Hindlimb muscle (tissue), 1 donor: ENCODE measurements at regions not wholly inside any gene's neighbourhood (a gene's known extent, or its start where the extent isn't known, plus 50 kb on each side); places are given as distances from the start of the nearest gene placed in this dataset.

Experiments used
- DNase-seq: peaks from one replicate; pipeline ENCODE4 v3.0.0-alpha.2; 2013

- DNase-seq, result no peak
Observed at GRCh38 chr7:46484906-46485305, 563.8 kb upstream of the IGFBP3 start.

- no peak for DNase-seq
Observed at GRCh38 chr7:46480619-46481018, 559.5 kb upstream of the IGFBP3 start.

GRCh38 chr7:46479680-46480079, 558.6 kb upstream of the IGFBP3 start:
- no peak for DNase-seq

- no peak for DNase-seq
Observed at GRCh38 chr7:46478046-46478445, 557.0 kb upstream of the IGFBP3 start.

GRCh38 chr7:46468753-46469356, 547.8 kb upstream of the IGFBP3 start:
- DNase-seq, result no peak

GRCh38 chr7:46463170-46463569, 542.1 kb upstream of the IGFBP3 start:
- no peak for DNase-seq

- DNase-seq, result no peak
Observed at GRCh38 chr7:46461334-46461777, 540.3 kb upstream of the IGFBP3 start.

- DNase-seq, result no peak
Observed at GRCh38 chr7:46459942-46460341, 538.9 kb upstream of the IGFBP3 start.

- DNase-seq, result peak; percentile 61
Observed at GRCh38 chr7:46454816-46455215, 533.7 kb upstream of the IGFBP3 start.

GRCh38 chr7:46452561-46453135, 531.6 kb upstream of the IGFBP3 start:
- no peak for DNase-seq

GRCh38 chr7:46451846-46452245, 530.8 kb upstream of the IGFBP3 start:
- no peak for DNase-seq

GRCh38 chr7:46450886-46451285, 529.8 kb upstream of the IGFBP3 start:
- DNase-seq, result no peak

- DNase-seq, result no peak
Observed at GRCh38 chr7:46450425-46450824, 529.4 kb upstream of the IGFBP3 start.

GRCh38 chr7:46449743-46450142, 528.7 kb upstream of the IGFBP3 start:
- no peak for DNase-seq

- DNase-seq, result no peak
Observed at GRCh38 chr7:46448478-46448877, 527.4 kb upstream of the IGFBP3 start.

GRCh38 chr7:46446151-46446550, 525.1 kb upstream of the IGFBP3 start:
- no peak for DNase-seq

- no peak for DNase-seq
Observed at GRCh38 chr7:46444256-46444655, 523.2 kb upstream of the IGFBP3 start.

GRCh38 chr7:46440186-46440585, 519.1 kb upstream of the IGFBP3 start:
- DNase-seq, result no peak

- DNase-seq, result no peak
Observed at GRCh38 chr7:46432708-46433107, 511.6 kb upstream of the IGFBP3 start.

GRCh38 chr7:46428295-46428694, 507.2 kb upstream of the IGFBP3 start:
- DNase-seq, result no peak

- DNase-seq, result no peak
Observed at GRCh38 chr7:46424934-46425333, 503.9 kb upstream of the IGFBP3 start.

- DNase-seq, result no peak
Observed at GRCh38 chr7:46421441-46422230, 500.6 kb upstream of the IGFBP3 start.

- DNase-seq, result no peak
Observed at GRCh38 chr7:46414946-46415345, 493.9 kb upstream of the IGFBP3 start.

- DNase-seq, result no peak
Observed at GRCh38 chr7:46411236-46411635, 490.2 kb upstream of the IGFBP3 start.
